Lower leg skin (tissue), 4 donors: ENCODE measurements at regions not wholly inside any gene's neighbourhood (a gene's known extent, or its start where the extent isn't known, plus 50 kb on each side); places are given as distances from the start of the nearest gene placed in this dataset.
"Not testable (repeated sequence)": the region's sequence is repeated elsewhere in the genome, so short reads cannot be mapped to it uniquely, and the experiment has no call there.

Experiments used
- DNase-seq, 2 donors: peaks; one replicate each; pipeline ENCODE4 v3.0.0-alpha.2; 2019; ENCODE audit warnings: low spot score in 2 of 2
- H3K4me3 ChIP-seq: fragments of 200-600 bp; sonication (generic); 2 replicates; pipeline ENCODE4 v1.5.1; 2017; ENCODE audit warnings: mild to moderate bottlenecking, low read depth; ENCODE audit not compliant: poor library complexity, severe bottlenecking
- CTCF ChIP-seq, 3 donors: fragments of 450-650 bp; IDR thresholded peaks; one replicate each; pipeline ENCODE4 v1.5.1; 2016; ENCODE audit warnings: antibody characterized with exemption in 3 of 3, mild to moderate bottlenecking in 3 of 3, moderate library complexity in 2 of 3
- POLR2A ChIP-seq, 2 donors: fragments of 450-650 bp; IDR thresholded peaks; one replicate each; pipeline ENCODE4 v1.6.1; 2016 to 2017; ENCODE audit warnings: antibody characterized with exemption in 2 of 2, mild to moderate bottlenecking in 1 of 2, moderate library complexity in 1 of 2
- WGBS, 2 donors: methylation state at CpG; one replicate each; pipeline ENCODE4 v1.1.5; 2018; 5-methylcytosine and 5-hydroxymethylcytosine counted together
- intact Hi-C: fragments of 100-400 bp; cut with DNase I; formaldehyde crosslinking; loops from one replicate; pipeline ENCODE4 v1.15.0; 2023; ENCODE audit warnings: low total_unique reads

GRCh38 chr11:106565326-106565725 is 452.9 kb downstream of the GUCY1A2 start:
- no peak for TF ChIP-seq POLR2A (IDR thresholded peaks at IDR 0.05)
- no peak for TF ChIP-seq CTCF (IDR thresholded peaks at IDR 0.05)
- no peak for DNase-seq
- intact Hi-C loops = no loop called here
- no peak overlapping the region for H3K4me3 ChIP-seq
- WGBS, 2 donors = 84 to 91% methylated on average over 2 of the region's 2 CpGs

- no peak for DNase-seq
- intact Hi-C loops = no loop called here
- TF ChIP-seq POLR2A (IDR thresholded peaks at IDR 0.05) (no peak), CTCF (IDR thresholded peaks at IDR 0.05) (no peak)
- WGBS, 2 donors = 55 to 56% methylated on average over 3 of the region's 3 CpGs
- H3K4me3 ChIP-seq = no peak overlapping the region
Observed at GRCh38 chr11:106568632-106569031, 449.6 kb downstream of the GUCY1A2 start.

GRCh38 chr11:106577384-106577783 is 440.9 kb downstream of the GUCY1A2 start:
- 83 to 91% methylated on average over 5 of the region's 5 CpGs for WGBS, 2 donors
- intact Hi-C loops, H3K4me3 ChIP-seq, DNase-seq: not testable (repeated sequence)

- intact Hi-C loops = no loop called here
- TF ChIP-seq CTCF (IDR thresholded peaks at IDR 0.05) (no peak), POLR2A (IDR thresholded peaks at IDR 0.05) (no peak)
- WGBS, 2 donors = 53 to 55% methylated on average over 6 of the region's 6 CpGs
- no peak overlapping the region for H3K4me3 ChIP-seq
- no peak for DNase-seq
Observed at GRCh38 chr11:106581399-106581798, 436.9 kb downstream of the GUCY1A2 start.

GRCh38 chr11:106585061-106585460 is 433.2 kb downstream of the GUCY1A2 start:
- TF ChIP-seq CTCF (IDR thresholded peaks at IDR 0.05) = no peak
- H3K4me3 ChIP-seq = no peak overlapping the region
- DNase-seq = no peak
- 70 to 81% methylated on average over 5 of the region's 5 CpGs for WGBS, 2 donors
- intact Hi-C loops = no loop called here

GRCh38 chr11:106594751-106595351 is 423.4 kb downstream of the GUCY1A2 start:
- no peak for TF ChIP-seq CTCF (IDR thresholded peaks at IDR 0.05)
- no peak for TF ChIP-seq POLR2A (IDR thresholded peaks at IDR 0.05)
- intact Hi-C loops = no loop called here
- WGBS, 2 donors = 60 to 61% methylated on average over 6 of the region's 6 CpGs
- DNase-seq = no peak
- no peak overlapping the region for H3K4me3 ChIP-seq
